ENCODE measurements at regions not wholly inside any gene's neighbourhood (a gene's known extent, or its start where the extent isn't known, plus 50 kb on each side); places are given as distances from the start of the nearest gene placed in this dataset.

DNA sequence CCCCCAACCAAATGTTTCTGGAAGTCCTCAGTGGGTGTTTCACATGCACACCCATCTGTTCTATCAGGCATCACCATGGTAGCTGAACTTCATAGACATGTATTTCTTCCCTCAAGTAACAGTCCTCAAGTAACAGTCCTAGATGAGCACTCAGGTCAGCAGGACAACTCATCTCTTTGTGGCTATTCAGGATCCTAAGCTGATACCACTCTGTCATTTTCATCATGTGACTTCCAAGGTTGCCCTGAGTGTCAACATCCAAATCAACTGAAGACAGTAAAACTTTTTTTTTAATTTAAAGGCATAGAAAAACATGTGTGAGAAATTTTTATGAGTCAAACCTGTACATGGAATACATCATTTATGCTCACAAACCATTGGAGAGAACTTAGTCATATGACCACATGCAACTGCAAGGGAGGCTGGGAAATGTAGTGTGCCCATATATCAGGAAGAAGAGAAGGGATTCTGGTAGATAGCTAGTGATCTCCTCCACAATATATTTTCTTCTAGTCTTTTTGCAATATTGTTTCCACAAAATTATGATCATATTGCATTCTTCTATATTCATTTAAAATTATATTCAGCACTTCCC, 64.2 kb upstream of the FST start:
- DNase-seq (ENCODE audit: insufficient read length, low spot score) (no peak), FAIRE-seq (no peak)
- TF ChIP-seq POLR2AphosphoS5 (IDR thresholded peaks at IDR 0.05; ENCODE audit: low read depth, low read length): no peak
- TF ChIP-seq TAF1 (IDR thresholded peaks at IDR 0.05; ENCODE audit: low read depth, low read length): no peak
- no peak for TF ChIP-seq POU2F2 (IDR thresholded peaks at IDR 0.05; ENCODE audit: low read depth, low read length)
- TF ChIP-seq PAX5 (IDR thresholded peaks at IDR 0.05; ENCODE audit: insufficient read depth, low read length, severe bottlenecking): no peak
- TF ChIP-seq POLR2A (IDR thresholded peaks at IDR 0.05; ENCODE audit: low read depth, low read length): no peak
- no peak for TF ChIP-seq SPI1 (IDR thresholded peaks at IDR 0.05; ENCODE audit: low read depth, low read length)

GRCh38 chr5:53418409-53418808, 62.0 kb upstream of the FST start:
- FAIRE-seq (no peak), DNase-seq (ENCODE audit: insufficient read length, low spot score) (no peak)
- TF ChIP-seq TAF1 (IDR thresholded peaks at IDR 0.05; ENCODE audit: low read depth, low read length) (no peak), PAX5 (IDR thresholded peaks at IDR 0.05; ENCODE audit: insufficient read depth, low read length, severe bottlenecking) (no peak), POLR2A (IDR thresholded peaks at IDR 0.05; ENCODE audit: low read depth, low read length) (no peak), POLR2AphosphoS5 (IDR thresholded peaks at IDR 0.05; ENCODE audit: low read depth, low read length) (no peak), SPI1 (IDR thresholded peaks at IDR 0.05; ENCODE audit: low read depth, low read length) (no peak), POU2F2 (IDR thresholded peaks at IDR 0.05; ENCODE audit: low read depth, low read length) (no peak)

DNA sequence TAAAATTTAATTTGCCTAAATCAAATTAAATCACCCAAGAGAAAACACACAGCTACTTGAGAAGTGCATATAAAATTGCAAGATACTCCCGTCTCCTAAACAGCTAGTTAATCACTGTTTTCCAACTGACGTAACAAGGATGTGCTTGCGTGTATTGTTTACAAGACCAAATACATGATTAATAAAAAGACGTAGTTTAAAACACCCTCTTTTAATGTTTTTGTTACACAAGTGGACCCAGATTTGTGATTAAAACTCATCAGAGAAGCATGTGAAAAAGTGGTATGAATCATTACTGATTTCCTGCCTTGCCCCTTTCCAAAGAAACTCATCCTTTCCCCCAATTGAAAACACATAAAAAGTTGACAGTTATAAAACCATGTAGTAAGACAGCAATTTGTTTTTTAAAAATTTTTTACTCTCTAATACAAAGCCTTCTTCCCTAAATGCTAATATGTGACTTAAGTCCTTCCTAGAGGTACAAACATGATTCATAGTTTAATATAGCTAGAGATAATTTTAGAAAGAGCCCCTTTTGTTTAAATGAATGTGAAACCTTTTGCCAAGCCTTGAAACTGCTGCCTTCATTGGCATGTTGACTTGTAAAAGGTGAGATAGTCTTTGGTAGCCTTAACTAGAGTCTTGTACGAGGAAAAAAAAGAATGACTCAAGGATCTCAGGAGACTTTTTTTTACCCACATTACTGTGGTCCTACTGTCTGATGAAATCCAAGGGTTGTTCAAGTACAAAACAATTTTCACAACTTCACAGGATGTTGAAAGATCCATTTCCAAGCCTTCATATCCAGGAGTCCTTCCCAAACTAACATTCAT, 61.4 kb upstream of the FST start:
- no peak for TF ChIP-seq POLR2AphosphoS5 (IDR thresholded peaks at IDR 0.05; ENCODE audit: low read depth, low read length)
- no peak for TF ChIP-seq PAX5 (IDR thresholded peaks at IDR 0.05; ENCODE audit: insufficient read depth, low read length, severe bottlenecking)
- no peak for TF ChIP-seq SPI1 (IDR thresholded peaks at IDR 0.05; ENCODE audit: low read depth, low read length)
- TF ChIP-seq POU2F2 (IDR thresholded peaks at IDR 0.05; ENCODE audit: low read depth, low read length): no peak
- no peak for TF ChIP-seq POLR2A (IDR thresholded peaks at IDR 0.05; ENCODE audit: low read depth, low read length)
- TF ChIP-seq TAF1 (IDR thresholded peaks at IDR 0.05; ENCODE audit: low read depth, low read length): no peak
- FAIRE-seq: no peak
- DNase-seq (ENCODE audit: insufficient read length, low spot score): no peak

GRCh38 chr5:53422539-53422938, 57.9 kb upstream of the FST start:
- FAIRE-seq (no peak), DNase-seq (ENCODE audit: insufficient read length, low spot score) (no peak)
- no peak for TF ChIP-seq TAF1 (IDR thresholded peaks at IDR 0.05; ENCODE audit: low read depth, low read length)
- no peak for TF ChIP-seq POLR2AphosphoS5 (IDR thresholded peaks at IDR 0.05; ENCODE audit: low read depth, low read length)
- no peak for TF ChIP-seq POU2F2 (IDR thresholded peaks at IDR 0.05; ENCODE audit: low read depth, low read length)
- no peak for TF ChIP-seq PAX5 (IDR thresholded peaks at IDR 0.05; ENCODE audit: insufficient read depth, low read length, severe bottlenecking)
- peak; percentile 79 for TF ChIP-seq SPI1 (IDR thresholded peaks at IDR 0.05; ENCODE audit: low read depth, low read length)
- no peak for TF ChIP-seq POLR2A (IDR thresholded peaks at IDR 0.05; ENCODE audit: low read depth, low read length)

GRCh38 chr5:53423724-53424123, 56.7 kb upstream of the FST start:
- no peak for FAIRE-seq
- no peak for DNase-seq (ENCODE audit: insufficient read length, low spot score)
- no peak for TF ChIP-seq POLR2A (IDR thresholded peaks at IDR 0.05; ENCODE audit: low read depth, low read length)
- no peak for TF ChIP-seq TAF1 (IDR thresholded peaks at IDR 0.05; ENCODE audit: low read depth, low read length)
- no peak for TF ChIP-seq POU2F2 (IDR thresholded peaks at IDR 0.05; ENCODE audit: low read depth, low read length)
- TF ChIP-seq POLR2AphosphoS5 (IDR thresholded peaks at IDR 0.05; ENCODE audit: low read depth, low read length): no peak
- TF ChIP-seq SPI1 (IDR thresholded peaks at IDR 0.05; ENCODE audit: low read depth, low read length): no peak
- TF ChIP-seq PAX5 (IDR thresholded peaks at IDR 0.05; ENCODE audit: insufficient read depth, low read length, severe bottlenecking): no peak

DNA sequence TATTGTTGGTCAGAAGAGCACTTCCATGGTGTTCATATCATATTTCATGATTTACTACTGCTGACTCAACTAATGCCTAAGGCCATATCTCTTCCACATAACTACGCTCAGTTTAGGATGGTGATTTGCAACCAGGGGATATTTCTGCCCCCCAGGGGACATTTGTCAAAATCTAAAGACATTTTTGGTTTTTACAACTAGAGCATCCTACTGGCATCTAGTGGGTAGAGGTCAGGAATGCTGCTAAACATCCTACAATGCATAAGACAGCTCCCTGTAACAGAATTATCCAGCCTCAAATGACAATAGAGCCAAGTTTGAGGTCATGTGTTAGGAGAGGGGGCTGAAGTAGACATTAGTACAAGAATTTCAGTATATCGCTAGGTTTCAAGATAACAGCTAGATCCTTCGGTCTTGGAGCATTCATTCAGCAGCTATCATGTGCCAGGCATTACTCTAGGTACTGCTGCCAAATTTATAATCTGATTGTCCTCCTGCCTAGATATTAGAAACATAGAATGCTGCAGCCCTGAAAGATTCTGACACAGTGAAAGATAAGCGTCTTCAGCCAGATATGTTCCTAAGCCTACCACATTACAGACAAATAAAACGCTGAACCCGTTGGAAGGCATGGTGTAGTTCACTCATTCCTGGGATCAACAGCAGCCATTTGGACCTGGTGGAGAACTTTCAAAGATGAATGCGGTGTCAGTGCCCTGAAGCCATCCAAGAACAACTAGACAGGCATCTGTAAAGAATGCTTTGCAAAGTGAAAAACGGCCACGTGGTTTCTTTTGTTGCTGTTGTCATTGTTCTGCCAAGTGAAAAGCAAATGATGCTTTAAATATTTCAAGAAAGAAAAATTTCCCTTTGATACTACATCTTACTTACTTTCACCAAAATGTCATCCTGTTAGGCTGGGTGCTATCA, 55.5 kb upstream of the FST start:
- no peak for TF ChIP-seq TAF1 (IDR thresholded peaks at IDR 0.05; ENCODE audit: low read depth, low read length)
- TF ChIP-seq PAX5 (IDR thresholded peaks at IDR 0.05; ENCODE audit: insufficient read depth, low read length, severe bottlenecking): no peak
- TF ChIP-seq POU2F2 (IDR thresholded peaks at IDR 0.05; ENCODE audit: low read depth, low read length): no peak
- no peak for TF ChIP-seq POLR2A (IDR thresholded peaks at IDR 0.05; ENCODE audit: low read depth, low read length)
- no peak for TF ChIP-seq SPI1 (IDR thresholded peaks at IDR 0.05; ENCODE audit: low read depth, low read length)
- no peak for TF ChIP-seq POLR2AphosphoS5 (IDR thresholded peaks at IDR 0.05; ENCODE audit: low read depth, low read length)
- DNase-seq (ENCODE audit: insufficient read length, low spot score) (no peak), FAIRE-seq (no peak)

DNA sequence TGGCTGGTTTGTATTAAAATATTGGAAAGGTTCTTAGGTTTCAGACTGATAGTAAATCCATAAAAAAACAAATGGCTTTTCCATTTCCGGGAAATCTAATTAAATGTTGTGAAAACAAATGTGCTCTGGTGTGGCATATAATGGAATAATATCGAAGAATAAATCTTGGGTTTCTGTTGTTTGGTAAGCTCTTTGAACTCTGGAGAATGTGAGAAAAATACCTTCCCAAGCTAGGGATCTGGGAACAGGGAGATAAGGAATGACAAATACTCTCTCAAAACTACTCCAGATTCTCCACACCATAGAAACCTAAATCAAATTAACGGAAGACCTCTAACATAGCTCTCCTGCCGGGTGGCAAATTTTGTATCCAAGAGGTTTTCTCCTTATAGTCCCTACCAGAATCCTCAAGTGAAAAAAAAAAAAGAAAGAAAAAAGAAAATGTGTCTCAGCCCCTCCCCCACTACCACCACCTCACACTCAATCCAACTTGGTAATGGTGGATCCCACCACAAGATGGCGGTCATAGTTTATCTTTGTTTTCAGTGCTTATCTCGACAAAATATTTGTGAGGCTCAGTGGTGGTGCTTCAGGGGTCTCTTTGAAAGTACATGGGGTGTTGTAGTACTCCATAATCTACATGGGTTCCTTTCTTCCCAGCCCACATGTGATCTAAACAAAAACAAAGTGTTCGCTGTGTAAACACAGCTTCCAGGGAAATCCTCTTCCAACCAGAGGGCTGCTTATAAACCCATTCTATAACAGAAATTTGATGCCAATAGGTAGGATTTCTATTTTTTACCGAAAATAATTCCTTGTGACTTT, 54.5 kb upstream of the FST start:
- DNase-seq (ENCODE audit: insufficient read length, low spot score) (no peak), FAIRE-seq (no peak)
- TF ChIP-seq SPI1 (IDR thresholded peaks at IDR 0.05; ENCODE audit: low read depth, low read length) (no peak), TAF1 (IDR thresholded peaks at IDR 0.05; ENCODE audit: low read depth, low read length) (no peak), POLR2AphosphoS5 (IDR thresholded peaks at IDR 0.05; ENCODE audit: low read depth, low read length) (no peak), POLR2A (IDR thresholded peaks at IDR 0.05; ENCODE audit: low read depth, low read length) (no peak), POU2F2 (IDR thresholded peaks at IDR 0.05; ENCODE audit: low read depth, low read length) (no peak), PAX5 (IDR thresholded peaks at IDR 0.05; ENCODE audit: insufficient read depth, low read length, severe bottlenecking) (no peak)

DNA sequence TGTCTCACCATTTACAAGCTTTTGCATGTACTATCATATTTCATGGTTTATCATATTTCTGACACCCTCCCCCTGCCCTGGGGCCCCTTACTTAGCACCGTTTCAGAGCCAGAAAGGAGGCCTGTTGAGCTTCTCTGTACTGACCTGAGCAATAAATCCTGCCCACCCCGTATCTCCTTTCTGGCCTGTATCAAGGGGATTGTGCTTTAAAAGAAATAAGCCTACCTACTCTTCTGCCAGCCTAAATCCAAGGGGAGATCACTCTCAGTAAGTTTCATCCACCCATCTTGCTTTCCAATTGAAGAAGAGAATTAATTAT, 54.0 kb upstream of the FST start:
- DNase-seq (ENCODE audit: insufficient read length, low spot score) (no peak), FAIRE-seq (no peak)
- TF ChIP-seq POU2F2 (IDR thresholded peaks at IDR 0.05; ENCODE audit: low read depth, low read length): no peak

Data from GM12891 (cell line).